Neural progenitor cell (in vitro differentiated cells): ENCODE measurements at regions not wholly inside any gene's neighbourhood (a gene's known extent, or its start where the extent isn't known, plus 50 kb on each side); places are given as distances from the start of the nearest gene placed in this dataset.

Experiments used
- EZH2 ChIP-seq: fragments of 200-600 bp; sonication (generic); IDR thresholded peaks from 2 replicates; pipeline ENCODE4 v1.6.1; 2017; ENCODE audit warnings: antibody characterized with exemption, mild to moderate bottlenecking, moderate library complexity
- EZH2phosphoT487 ChIP-seq: fragments of 200-600 bp; sonication (generic); IDR thresholded peaks from 2 replicates; pipeline ENCODE4 v1.6.1; 2017; ENCODE audit warnings: antibody characterized with exemption
- TF ChIP-seq, protein P1 (sequence below): fragments of 200-600 bp; sonication (generic); IDR thresholded peaks from 2 replicates; pipeline ENCODE4 v1.5.1; 2017; ENCODE audit warnings: antibody characterized with exemption, mild to moderate bottlenecking

DNA sequence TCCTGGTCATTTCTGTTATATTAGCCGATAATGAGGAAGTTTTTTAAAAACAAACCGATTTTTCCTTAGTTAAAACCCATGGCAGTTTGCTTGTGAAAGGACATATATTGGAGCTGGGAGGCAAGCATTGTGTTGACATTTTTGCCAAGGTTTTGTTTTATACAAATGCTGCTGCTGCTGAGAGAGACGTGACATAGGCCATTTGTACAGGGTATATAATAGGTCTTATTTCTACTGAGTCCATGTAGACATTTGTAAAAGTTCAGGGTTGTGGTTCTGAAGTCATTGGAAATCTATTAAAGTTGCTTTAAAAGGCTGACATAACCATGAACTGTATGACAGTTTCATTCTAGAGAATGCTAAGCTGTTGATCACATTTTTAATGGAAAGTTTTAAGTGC is 424.0 kb upstream of the FANCL start:
- TF ChIP-seq, protein P1, sequence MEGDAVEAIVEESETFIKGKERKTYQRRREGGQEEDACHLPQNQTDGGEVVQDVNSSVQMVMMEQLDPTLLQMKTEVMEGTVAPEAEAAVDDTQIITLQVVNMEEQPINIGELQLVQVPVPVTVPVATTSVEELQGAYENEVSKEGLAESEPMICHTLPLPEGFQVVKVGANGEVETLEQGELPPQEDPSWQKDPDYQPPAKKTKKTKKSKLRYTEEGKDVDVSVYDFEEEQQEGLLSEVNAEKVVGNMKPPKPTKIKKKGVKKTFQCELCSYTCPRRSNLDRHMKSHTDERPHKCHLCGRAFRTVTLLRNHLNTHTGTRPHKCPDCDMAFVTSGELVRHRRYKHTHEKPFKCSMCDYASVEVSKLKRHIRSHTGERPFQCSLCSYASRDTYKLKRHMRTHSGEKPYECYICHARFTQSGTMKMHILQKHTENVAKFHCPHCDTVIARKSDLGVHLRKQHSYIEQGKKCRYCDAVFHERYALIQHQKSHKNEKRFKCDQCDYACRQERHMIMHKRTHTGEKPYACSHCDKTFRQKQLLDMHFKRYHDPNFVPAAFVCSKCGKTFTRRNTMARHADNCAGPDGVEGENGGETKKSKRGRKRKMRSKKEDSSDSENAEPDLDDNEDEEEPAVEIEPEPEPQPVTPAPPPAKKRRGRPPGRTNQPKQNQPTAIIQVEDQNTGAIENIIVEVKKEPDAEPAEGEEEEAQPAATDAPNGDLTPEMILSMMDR, result no peak
- no peak for TF ChIP-seq EZH2
- no peak for TF ChIP-seq EZH2phosphoT487
